GM23338 (cell line): ENCODE measurements at regions not wholly inside any gene's neighbourhood (a gene's known extent, or its start where the extent isn't known, plus 50 kb on each side); places are given as distances from the start of the nearest gene placed in this dataset.
"Not testable (repeated sequence)": the region's sequence is repeated elsewhere in the genome, so short reads cannot be mapped to it uniquely, and the experiment has no call there.

ENCODE experiments used
- ATAC-seq: fragments of 200-7000 bp; cut with Tn5 transposase; 3 replicates; pipeline ENCODE4 v1.9.1; 2020
- DNase-seq: peaks from one replicate; pipeline ENCODE4 v3.0.0-alpha.2; 2015; ENCODE audit warnings: low spot score
- H2AFZ ChIP-seq: fragments of 200-600 bp; sonication (generic); 2 replicates; pipeline ENCODE4 v1.8.0; 2016; ENCODE audit warnings: antibody characterized with exemption, mild to moderate bottlenecking, moderate library complexity
- H3F3A ChIP-seq: fragments of 200-600 bp; sonication (generic); replicated peaks from 2 replicates; pipeline ENCODE4 v1.8.0; 2017; ENCODE audit warnings: antibody characterized with exemption, mixed run types, low read depth
- H3K27ac ChIP-seq: fragments of 200-600 bp; sonication (generic); 2 replicates; pipeline ENCODE4 v1.6.1; 2016; ENCODE audit warnings: low read depth
- H3K27me3 ChIP-seq: fragments of 200-600 bp; sonication (generic); 2 replicates; pipeline ENCODE4 v1.8.0; 2016; ENCODE audit warnings: mild to moderate bottlenecking, mixed run types, moderate library complexity; ENCODE audit not compliant: insufficient read depth
- H3K36me3 ChIP-seq: fragments of 200-600 bp; sonication (generic); 2 replicates; pipeline ENCODE4 v1.8.0; 2016; ENCODE audit warnings: mild to moderate bottlenecking; ENCODE audit not compliant: insufficient read depth
- H3K4me1 ChIP-seq: fragments of 200-600 bp; sonication (generic); 2 replicates; pipeline ENCODE4 v1.8.0; 2016; ENCODE audit warnings: mild to moderate bottlenecking, moderate library complexity; ENCODE audit not compliant: insufficient read depth
- H3K4me2 ChIP-seq: fragments of 200-600 bp; sonication (generic); 2 replicates; pipeline ENCODE4 v1.7.1; 2017; ENCODE audit warnings: mixed run types
- H3K4me3 ChIP-seq: fragments of 200-600 bp; sonication (generic); 2 replicates; pipeline ENCODE4 v1.6.1; 2016; ENCODE audit warnings: mixed run types
- H3K79me2 ChIP-seq: fragments of 200-600 bp; sonication (generic); replicated peaks from 2 replicates; pipeline ENCODE4 v1.8.0; 2017; ENCODE audit warnings: mild to moderate bottlenecking; ENCODE audit not compliant: insufficient read depth
- H3K9me2 ChIP-seq: fragments of 200-600 bp; sonication (generic); 2 replicates; pipeline ENCODE4 v1.8.0; 2017; ENCODE audit not compliant: insufficient read depth
- H4K20me1 ChIP-seq: fragments of 200-600 bp; sonication (generic); replicated peaks from 2 replicates; pipeline ENCODE4 v1.8.0; 2017; ENCODE audit warnings: mild to moderate bottlenecking; ENCODE audit not compliant: insufficient read depth
- H3K27ac Mint-ChIP-seq: 2 replicates; pipeline ENCODE4 v1.8.0; 2020; ENCODE audit warnings: inconsistent platforms, mild to moderate bottlenecking, moderate library complexity, mixed read lengths
- H3K27me3 Mint-ChIP-seq: 3 replicates; pipeline ENCODE4 v1.8.0; 2022; ENCODE audit warnings: low read depth, mild to moderate bottlenecking, moderate library complexity, mixed read lengths, inconsistent platforms; ENCODE audit not compliant: insufficient read depth, poor library complexity
- H3K36me3 Mint-ChIP-seq: 3 replicates; pipeline ENCODE4 v1.8.0; 2021; ENCODE audit warnings: low read depth, mild to moderate bottlenecking, inconsistent platforms, moderate library complexity, mixed read lengths
- H3K4me1 Mint-ChIP-seq: 3 replicates; pipeline ENCODE4 v1.8.0; 2020; ENCODE audit warnings: mild to moderate bottlenecking, inconsistent platforms, mixed read lengths
- H3K4me3 Mint-ChIP-seq: 3 replicates; pipeline ENCODE4 v1.8.0; 2021; ENCODE audit warnings: moderate library complexity, mild to moderate bottlenecking, inconsistent platforms, mixed read lengths
- H3K9me3 Mint-ChIP-seq: 3 replicates; pipeline ENCODE4 v1.8.0; 2020; ENCODE audit warnings: moderate library complexity, mild to moderate bottlenecking, inconsistent platforms, mixed read lengths
- CTCF ChIP-seq, 2 experiments: fragments of 200-600 bp in 1 of 2; sonication (generic) in 1 of 2; conservative IDR thresholded peaks; 2 replicates each; pipeline versions ENCODE4 v1.5.1 to v1.6.1; 2016 to 2017; ENCODE audit warnings: antibody characterized with exemption in 2 of 2, low read depth in 2 of 2, mild to moderate bottlenecking in 2 of 2, moderate library complexity in 1 of 2
- REST ChIP-seq: IDR thresholded peaks from one replicate; pipeline ENCODE4 v1.6.1; 2018; ENCODE audit warnings: antibody characterized with exemption; ENCODE audit not compliant: unreplicated experiment
- ZNF331 ChIP-seq: fragments of 250-450 bp; sonication (Bioruptor Pico); IDR thresholded peaks from 2 replicates; pipeline ENCODE4 v1.5.0; 2020; ENCODE audit warnings: low read depth, mild to moderate bottlenecking, moderate library complexity

GRCh38 chrX:63186137-63186536, 165.0 kb downstream of the SPIN4 start (continued):
- no peak for TF ChIP-seq CTCF (conservative IDR thresholded peaks at IDR 0.05; ENCODE audit: low read depth in 2 of 2)
- no peak for TF ChIP-seq ZNF331 (CRISPR knock-in tag)
- TF ChIP-seq REST = no peak

- H3K9me2 ChIP-seq, DNase-seq, H3K27me3 ChIP-seq, H3K4me3 ChIP-seq, H3K27ac ChIP-seq, H3K9me3 Mint-ChIP-seq, H3K27me3 Mint-ChIP-seq, H3F3A ChIP-seq, H3K4me1 ChIP-seq, H4K20me1 ChIP-seq, H3K36me3 ChIP-seq, H3K27ac Mint-ChIP-seq, H3K36me3 Mint-ChIP-seq, ATAC-seq, H3K4me2 ChIP-seq, H2AFZ ChIP-seq, H3K79me2 ChIP-seq, H3K4me3 Mint-ChIP-seq, H3K4me1 Mint-ChIP-seq: not testable (repeated sequence)
Observed at GRCh38 chrX:63179852-63180251, 171.3 kb downstream of the SPIN4 start.

GRCh38 chrX:63176578-63176977, 174.6 kb downstream of the SPIN4 start:
- H3K9me3 Mint-ChIP-seq, H3K79me2 ChIP-seq, H3K27me3 ChIP-seq, H3K27me3 Mint-ChIP-seq, H3K4me2 ChIP-seq, DNase-seq, H3K4me1 Mint-ChIP-seq, H4K20me1 ChIP-seq, H3K4me1 ChIP-seq, H2AFZ ChIP-seq, ATAC-seq, H3K4me3 ChIP-seq, H3K27ac ChIP-seq, H3F3A ChIP-seq, H3K4me3 Mint-ChIP-seq, H3K36me3 ChIP-seq, H3K36me3 Mint-ChIP-seq, H3K9me2 ChIP-seq, H3K27ac Mint-ChIP-seq: not testable (repeated sequence)

GRCh38 chrX:63173841-63174718, 177.1 kb downstream of the SPIN4 start:
- not testable (repeated sequence) for H3F3A ChIP-seq, H3K4me1 Mint-ChIP-seq, H3K27ac ChIP-seq, H3K9me2 ChIP-seq, H3K36me3 Mint-ChIP-seq, H3K4me3 ChIP-seq, H2AFZ ChIP-seq, H3K9me3 Mint-ChIP-seq, DNase-seq, H3K4me1 ChIP-seq, H3K36me3 ChIP-seq, H3K27me3 ChIP-seq, H3K27me3 Mint-ChIP-seq, H3K4me3 Mint-ChIP-seq, H3K4me2 ChIP-seq, H3K79me2 ChIP-seq, ATAC-seq, H4K20me1 ChIP-seq, H3K27ac Mint-ChIP-seq

GRCh38 chrX:63169416-63169815, 181.7 kb downstream of the SPIN4 start:
- not testable (repeated sequence) for H3K27ac Mint-ChIP-seq, H3K4me2 ChIP-seq, H3K79me2 ChIP-seq, DNase-seq, H3F3A ChIP-seq, H3K4me3 ChIP-seq, H3K27me3 Mint-ChIP-seq, H3K36me3 Mint-ChIP-seq, H3K4me1 Mint-ChIP-seq, H4K20me1 ChIP-seq, H3K9me2 ChIP-seq, H3K4me3 Mint-ChIP-seq, H3K4me1 ChIP-seq, H3K9me3 Mint-ChIP-seq, H3K27me3 ChIP-seq, ATAC-seq, H2AFZ ChIP-seq, H3K27ac ChIP-seq, H3K36me3 ChIP-seq
